Keratinocyte (primary cell): ENCODE measurements at regions not wholly inside any gene's neighbourhood (a gene's known extent, or its start where the extent isn't known, plus 50 kb on each side); places are given as distances from the start of the nearest gene placed in this dataset.

ENCODE experiments used
- DNase-seq: peaks from one replicate; pipeline ENCODE4 v3.0.0-alpha.2; 2011; ENCODE audit warnings: low read depth, missing footprints, low spot score
- FAIRE-seq: peaks from 2 replicates; lab custom pipeline; 2011; peaks lifted over from hg19 to GRCh38; lab: Jason Lieb, UNC
- H2AFZ ChIP-seq: 2 replicates; pipeline ENCODE4 v1.6.0; 2012; ENCODE audit warnings: low read length, control low read depth, inconsistent platforms; ENCODE audit not compliant: control insufficient read depth
- H3K27ac ChIP-seq: 2 replicates; pipeline ENCODE4 v1.5.1; 2011; ENCODE audit warnings: low read length; ENCODE audit not compliant: control insufficient read depth, insufficient read depth
- H3K27me3 ChIP-seq: 3 replicates; pipeline ENCODE4 v1.6.0; 2011; ENCODE audit warnings: low read length; ENCODE audit not compliant: control insufficient read depth, insufficient read depth; ENCODE audit errors: extremely low read depth
- H3K36me3 ChIP-seq, 2 experiments: 2 replicates in 1 of 2; 3 replicates in 1 of 2; pipeline ENCODE4 v1.5.1; 2011; ENCODE audit warnings: low read length in 2 of 2, mild to moderate bottlenecking in 1 of 2; ENCODE audit not compliant: control insufficient read depth in 2 of 2, insufficient read depth in 2 of 2; ENCODE audit errors: extremely low read depth in 1 of 2
- H3K4me1 ChIP-seq: 3 replicates; pipeline ENCODE4 v1.5.1; 2011; ENCODE audit warnings: low read length; ENCODE audit not compliant: control insufficient read depth, insufficient read depth; ENCODE audit errors: extremely low read depth
- H3K4me2 ChIP-seq: 3 replicates; pipeline ENCODE4 v1.6.0; 2011; ENCODE audit warnings: low read depth, low read length; ENCODE audit not compliant: control insufficient read depth, insufficient read depth; ENCODE audit errors: extremely low read depth
- H3K4me3 ChIP-seq, 3 experiments: fragments of 200-600 bp in 1 of 3; sonication (generic) in 1 of 3; 2 replicates in 2 of 3; 3 replicates in 1 of 3; pipeline ENCODE4 v1.5.1; 2011 to 2016; ENCODE audit warnings: low read length in 3 of 3, mild to moderate bottlenecking in 3 of 3, control low read depth in 2 of 3, inconsistent platforms in 1 of 3, low read depth in 1 of 3, mixed read lengths in 1 of 3, mixed run types in 1 of 3, moderate library complexity in 1 of 3; ENCODE audit not compliant: control insufficient read depth in 2 of 3, insufficient read depth in 2 of 3; ENCODE audit errors: extremely low read depth in 1 of 3
- H3K79me2 ChIP-seq: 2 replicates; pipeline ENCODE4 v1.6.0; 2012; ENCODE audit warnings: low read length; ENCODE audit not compliant: control insufficient read depth, insufficient read depth
- H3K9ac ChIP-seq: 3 replicates; pipeline ENCODE4 v1.6.0; 2011; ENCODE audit warnings: low read length; ENCODE audit not compliant: control insufficient read depth, insufficient read depth; ENCODE audit errors: extremely low read depth
- H3K9me1 ChIP-seq: 3 replicates; pipeline ENCODE4 v1.6.0; 2011; ENCODE audit warnings: low read length; ENCODE audit not compliant: control insufficient read depth, insufficient read depth; ENCODE audit errors: extremely low read depth
- H3K9me3 ChIP-seq: 2 replicates; pipeline ENCODE4 v1.5.1; 2012; ENCODE audit warnings: low read depth, low read length; ENCODE audit not compliant: control insufficient read depth
- H4K20me1 ChIP-seq: 3 replicates; pipeline ENCODE4 v1.6.0; 2011; ENCODE audit warnings: low read length; ENCODE audit not compliant: control insufficient read depth, insufficient read depth; ENCODE audit errors: extremely low read depth
- CTCF ChIP-seq, 3 experiments: IDR thresholded peaks in 1 of 3; conservative IDR thresholded peaks in 1 of 3; optimal IDR thresholded peaks in 1 of 3; 2 replicates in 2 of 3; 3 replicates in 1 of 3; pipeline versions ENCODE3 to v1.5.1; 2011; ENCODE audit warnings: low read length in 3 of 3, mild to moderate bottlenecking in 3 of 3, moderate library complexity in 2 of 3, control low read depth in 1 of 3, inconsistent platforms in 1 of 3; ENCODE audit not compliant: insufficient read depth in 2 of 3; ENCODE audit errors: extremely low read depth in 1 of 3
- EZH2 ChIP-seq: IDR thresholded peaks from one replicate; pipeline ENCODE4 v1.6.1; 2012; ENCODE audit warnings: inconsistent platforms, mild to moderate bottlenecking, low read length, moderate library complexity
- dilution Hi-C: fragments of 300-500 bp; cut with MboI; formaldehyde crosslinking; loops from one replicate; pipeline ENCODE4 v1.7.0; 2020; ENCODE audit warnings: low sequenced_read_pairs; ENCODE audit not compliant: extremely low pct_ligation_motif_present

GRCh38 chr1:222107975-222108374, 366.1 kb upstream of the DUSP10 start:
- Histone ChIP-seq H2AFZ (no peak overlapping the region), H3K9ac (no peak overlapping the region)

GRCh38 chr1:222107267-222107666, 365.4 kb upstream of the DUSP10 start:
- no peak overlapping the region for H3K4me3 ChIP-seq
- H3K79me2 ChIP-seq, result no peaks in the 10 kb centered on the region
- TF ChIP-seq EZH2 (no peak), CTCF (optimal IDR thresholded peaks at IDR 0.05 in 1 of 3, IDR thresholded peaks at IDR 0.05 in 1 of 3, conservative IDR thresholded peaks at IDR 0.05 in 1 of 3; ENCODE audit: extremely low read depth in 1 of 3, insufficient read depth in 2 of 3, low read length in 3 of 3) (no peak)
- no peaks in the 10 kb centered on the region for H3K27me3 ChIP-seq
- no peak overlapping the region for H2AFZ ChIP-seq
- H3K27ac ChIP-seq, result no peak overlapping the region
- no peaks in the 10 kb centered on the region for H3K9me1 ChIP-seq
- dilution Hi-C loops, result no loop called here
- H3K9me3 ChIP-seq, result no peaks in the 10 kb centered on the region
- no peak for DNase-seq
- H3K4me1 ChIP-seq, result no peaks in the 10 kb centered on the region
- no peak overlapping the region for H3K4me2 ChIP-seq
- no peak for FAIRE-seq
- H3K36me3 ChIP-seq, result no peaks in the 10 kb centered on the region
- H3K9ac ChIP-seq, result no peak overlapping the region
- H4K20me1 ChIP-seq, result no peaks in the 10 kb centered on the region

More at GRCh38 chr1:222107975-222108374, 366.1 kb upstream of the DUSP10 start:
- Histone ChIP-seq H3K4me2 (no peak overlapping the region), H3K27me3 (no peaks in the 10 kb centered on the region), H3K9me3 (no peaks in the 10 kb centered on the region), H3K79me2 (no peaks in the 10 kb centered on the region), H3K9me1 (no peaks in the 10 kb centered on the region), H3K27ac (no peak overlapping the region), H3K36me3 (no peaks in the 10 kb centered on the region), H3K4me1 (no peaks in the 10 kb centered on the region), H4K20me1 (no peaks in the 10 kb centered on the region), H3K4me3 (no peak overlapping the region)
- dilution Hi-C loops, result no loop called here
- FAIRE-seq (no peak), DNase-seq (no peak)
- TF ChIP-seq EZH2 (no peak), CTCF (optimal IDR thresholded peaks at IDR 0.05 in 1 of 3, IDR thresholded peaks at IDR 0.05 in 1 of 3, conservative IDR thresholded peaks at IDR 0.05 in 1 of 3; ENCODE audit: extremely low read depth in 1 of 3, insufficient read depth in 2 of 3, low read length in 3 of 3) (no peak)
